SW 1271 (cell line): ENCODE measurements at regions not wholly inside any gene's neighbourhood (a gene's known extent, or its start where the extent isn't known, plus 50 kb on each side); places are given as distances from the start of the nearest gene placed in this dataset.
"Not testable (repeated sequence)": the region's sequence is repeated elsewhere in the genome, so short reads cannot be mapped to it uniquely, and the experiment has no call there.

Experiments used
- DNase-seq, 2 experiments: peaks; one replicate each; lab custom pipeline; 2025; lab: John Stamatoyannopoulos, UW

- DNase-seq: no peak
Measured at GRCh38 chr6:137969874-137970273, 102.8 kb downstream of the TNFAIP3 start.

- no peak for DNase-seq
Measured at GRCh38 chr6:137970368-137970767, 103.3 kb downstream of the TNFAIP3 start.

DNA sequence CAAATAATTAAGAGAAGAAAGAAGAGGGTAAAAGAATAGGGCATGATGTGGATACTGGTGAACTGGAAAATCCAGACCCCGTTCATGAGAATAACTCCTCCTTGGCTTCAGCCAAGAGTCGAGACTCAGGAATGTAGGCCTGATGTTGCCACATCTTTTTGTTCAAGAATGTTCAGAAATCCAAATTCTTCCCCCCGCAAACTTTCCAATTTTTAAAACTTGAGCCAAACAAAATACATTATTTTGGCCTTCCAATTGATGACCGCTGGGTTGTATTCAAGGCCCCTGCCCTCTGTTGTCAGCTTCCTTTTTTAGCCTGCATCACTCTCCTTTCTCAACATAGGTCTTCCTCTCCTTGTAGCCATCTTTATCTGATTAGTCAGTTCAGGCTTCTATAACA lies 106.1 kb downstream of the TNFAIP3 start:
- no peak for DNase-seq

DNA sequence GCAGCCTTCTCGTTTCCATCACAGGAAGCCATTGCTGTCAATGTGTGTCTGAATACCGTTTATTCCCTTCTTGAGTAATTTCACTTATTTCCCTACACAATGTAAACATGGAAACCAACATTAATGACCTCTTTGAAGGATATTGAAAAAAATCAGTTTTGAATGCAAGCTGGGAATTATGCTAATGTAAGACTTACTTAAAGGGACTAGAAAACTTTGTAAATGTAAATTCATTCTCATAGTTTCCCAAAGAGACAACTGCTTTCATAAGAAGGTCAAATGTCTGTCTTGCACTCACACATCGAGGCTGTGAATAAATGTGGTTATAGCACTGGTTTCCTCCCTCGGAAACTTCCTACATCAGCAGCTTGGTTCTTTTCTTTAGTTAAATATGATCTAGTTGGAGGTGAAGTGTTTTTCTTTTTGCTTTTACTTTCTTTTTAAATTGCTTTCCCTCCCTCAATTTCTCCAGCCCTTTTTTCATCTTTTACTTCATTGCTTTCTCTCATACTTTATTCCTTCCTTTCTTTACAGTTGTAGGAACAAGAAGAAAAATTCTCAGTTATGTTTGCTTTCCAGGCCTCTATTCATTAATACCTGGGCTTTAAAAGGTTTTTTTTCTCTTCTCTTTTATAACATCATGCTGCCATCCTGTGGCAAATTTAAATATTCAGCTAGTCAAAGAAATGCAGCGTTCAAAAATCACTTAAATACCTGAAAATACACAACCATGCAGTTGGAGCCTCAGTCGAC lies 108.3 kb downstream of the TNFAIP3 start:
- peak in 1 of 2 experiments; percentile 6 for DNase-seq

GRCh38 chr6:137976430-137976829 lies 109.4 kb downstream of the TNFAIP3 start:
- DNase-seq: no peak

- no peak for DNase-seq
Measured at GRCh38 chr6:137977206-137977605, 110.1 kb downstream of the TNFAIP3 start.

DNA sequence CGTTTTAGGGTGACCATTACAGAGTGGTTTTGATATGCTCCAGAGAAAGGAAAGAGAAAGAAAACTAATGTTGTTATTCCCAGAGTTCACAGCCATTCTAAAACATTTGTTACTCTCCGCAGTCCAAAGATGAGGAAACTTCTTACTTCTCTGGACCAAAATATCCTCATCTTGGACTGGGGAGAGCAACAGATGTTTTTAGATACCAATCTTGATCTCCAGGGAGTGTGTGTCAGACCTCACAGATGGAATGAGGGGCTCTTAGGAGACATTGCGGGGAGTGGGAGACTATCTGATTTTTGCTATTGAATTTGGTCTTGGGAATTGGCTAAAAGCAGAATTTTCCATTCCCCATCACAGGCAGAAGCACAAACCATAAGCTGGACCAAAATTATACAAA lies 110.8 kb downstream of the TNFAIP3 start:
- DNase-seq: no peak

- DNase-seq: peak in 1 of 2 experiments; percentile 3
Measured at GRCh38 chr6:137978252-137978896, 111.3 kb downstream of the TNFAIP3 start.

DNA sequence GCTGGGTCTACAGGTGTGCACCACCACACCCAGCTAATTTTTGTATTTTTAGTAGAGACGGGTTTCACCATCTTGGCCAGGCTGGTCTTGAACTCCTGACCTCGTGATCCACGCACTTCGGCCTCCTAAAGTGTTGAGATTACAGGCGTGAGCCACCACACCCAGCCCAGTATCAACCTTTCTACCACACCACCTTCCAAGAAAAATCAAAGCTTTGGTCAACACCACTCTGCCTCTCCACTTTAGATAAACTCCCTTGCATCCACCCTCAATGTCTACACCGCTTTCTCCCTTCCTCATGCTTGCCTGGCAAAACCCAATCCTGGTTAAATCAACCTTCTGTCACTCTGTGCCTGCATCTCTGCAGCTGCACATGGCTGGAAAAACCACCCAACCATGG lies 112.2 kb downstream of the TNFAIP3 start:
- not testable (repeated sequence) for DNase-seq

- DNase-seq: no peak
Measured at GRCh38 chr6:137980777-137981176, 113.7 kb downstream of the TNFAIP3 start.

DNA sequence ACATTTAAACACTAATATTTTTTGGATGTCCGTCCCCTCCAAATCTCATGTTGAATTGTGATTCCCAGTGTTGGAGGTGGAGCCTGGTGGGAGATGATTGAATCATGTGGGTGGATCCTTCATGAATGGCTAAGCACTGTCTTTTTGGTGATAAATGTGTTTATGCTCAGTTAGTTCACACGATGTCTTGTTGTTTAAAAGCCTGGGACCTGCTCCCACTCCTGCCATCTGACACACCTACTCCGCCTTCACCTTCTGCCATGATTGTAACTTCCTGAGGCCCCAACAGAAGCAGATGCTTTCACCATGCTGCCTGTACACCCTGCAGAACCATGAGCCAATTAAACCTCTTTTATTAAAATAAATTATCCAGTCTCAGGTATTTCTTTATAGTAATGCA lies 114.7 kb downstream of the TNFAIP3 start:
- DNase-seq: no peak

DNA sequence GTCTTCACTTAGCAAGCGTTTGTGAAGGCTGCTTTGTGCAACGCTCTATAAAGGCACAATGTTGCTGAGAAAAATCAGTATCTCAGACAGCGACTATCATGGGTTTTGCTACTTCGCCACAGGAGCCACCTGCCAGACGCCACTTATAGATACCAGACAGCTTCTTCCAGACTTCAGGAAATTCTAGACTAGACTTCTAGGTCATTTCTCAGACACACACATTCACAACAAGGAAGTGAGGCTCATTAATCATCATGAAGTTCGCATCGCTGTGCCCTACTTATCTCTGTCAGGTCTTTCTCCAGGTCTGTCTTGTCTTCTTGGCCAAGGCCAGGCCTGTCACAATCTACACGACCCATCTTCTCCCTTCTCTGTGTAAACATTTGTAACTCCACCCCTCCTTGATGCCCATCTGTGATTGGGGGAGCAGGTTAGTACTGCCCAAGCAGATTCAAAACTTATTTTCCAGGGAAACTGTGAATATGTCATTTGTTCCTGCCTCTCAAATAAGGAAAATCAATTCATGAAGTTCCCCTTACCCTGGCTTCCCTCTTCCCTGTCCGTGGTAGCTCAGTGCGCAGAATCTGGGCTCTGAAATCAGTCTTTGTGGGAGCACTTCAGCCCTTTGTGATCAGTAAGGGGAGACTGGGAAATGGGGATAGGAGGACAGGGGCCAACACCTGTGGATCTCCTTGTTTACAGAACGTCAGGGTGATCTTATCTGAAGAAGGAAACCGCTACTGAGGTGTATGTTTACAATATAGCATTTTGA lies 115.5 kb downstream of the TNFAIP3 start:
- no peak for DNase-seq

DNA sequence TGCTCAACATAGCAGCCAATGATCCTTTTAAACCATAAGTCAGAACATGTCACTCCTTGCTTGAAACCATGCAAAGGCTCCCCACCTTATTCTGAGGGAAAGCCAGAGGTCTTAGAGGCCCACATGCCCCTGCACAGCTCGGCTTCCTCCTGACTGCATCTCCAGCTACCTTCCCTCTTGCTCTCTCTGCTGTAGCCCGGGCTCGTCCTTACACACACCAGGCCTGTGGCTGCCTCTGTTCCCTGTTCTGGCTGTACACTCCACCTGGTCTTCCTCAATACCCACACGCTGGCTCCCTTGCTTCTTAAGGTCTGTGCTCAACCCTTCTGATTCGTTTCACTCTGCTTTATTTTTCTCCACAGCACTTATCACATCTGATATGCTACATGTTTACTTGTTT lies 116.2 kb downstream of the TNFAIP3 start:
- DNase-seq: no peak

GRCh38 chr6:137989664-137990063 lies 117.6 kb downstream of the PERP start:
- DNase-seq: no peak

DNA sequence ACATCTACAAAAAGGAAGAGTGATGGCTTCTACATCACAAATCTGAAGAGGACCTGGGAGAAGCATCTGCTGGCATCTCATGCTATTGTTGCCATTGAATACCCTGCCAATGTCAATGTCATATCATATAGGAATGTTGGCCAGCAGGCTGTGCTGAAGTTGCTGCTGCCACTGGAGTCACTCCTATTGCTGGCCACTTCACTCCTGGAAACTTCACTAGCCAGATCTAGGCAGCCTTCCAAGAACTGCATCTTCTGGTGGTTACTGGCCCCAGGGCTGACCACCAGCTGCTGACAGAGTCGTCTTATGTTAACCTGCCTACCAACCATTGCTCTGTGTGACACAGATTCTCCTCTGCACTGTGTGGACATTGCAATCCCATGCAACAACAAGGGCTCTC lies 111.8 kb downstream of the PERP start:
- no peak for DNase-seq

DNA sequence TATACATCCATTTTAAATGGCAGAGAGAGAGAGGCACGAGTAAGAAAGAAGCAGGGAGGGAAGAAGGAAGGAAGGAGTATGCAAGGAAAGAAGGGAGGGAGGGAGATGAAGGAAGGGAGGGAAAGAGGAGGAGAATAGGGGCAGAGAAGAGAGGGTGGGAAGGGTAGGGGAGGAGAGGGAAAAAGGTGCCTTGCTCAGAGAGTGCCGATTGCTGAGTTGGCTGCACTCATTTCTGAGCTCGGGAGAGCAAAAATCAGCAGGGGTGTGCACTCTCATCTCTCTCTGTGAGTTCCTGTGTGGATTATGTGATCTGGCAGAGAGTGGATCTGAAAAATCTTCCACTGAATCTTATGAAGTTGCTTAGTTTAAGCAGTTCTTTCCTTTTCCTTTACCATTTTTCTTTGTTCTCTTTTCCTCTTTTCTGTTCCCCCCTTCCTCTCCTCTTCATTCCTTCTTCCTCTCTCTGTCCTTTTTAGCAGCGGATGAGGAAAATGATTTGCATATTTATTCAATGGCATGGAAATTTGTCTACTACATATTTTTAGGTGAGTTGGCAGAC lies 108.7 kb downstream of the PERP start:
- DNase-seq: no peak

- no peak for DNase-seq
Measured at GRCh38 chr6:137999815-138000214, 107.4 kb downstream of the PERP start.

- DNase-seq: no peak
Measured at GRCh38 chr6:138000941-138001340, 106.3 kb downstream of the PERP start.

- peak; percentile 17 to 58 for DNase-seq
Measured at GRCh38 chr6:138001750-138002349, 105.4 kb downstream of the PERP start.

DNA sequence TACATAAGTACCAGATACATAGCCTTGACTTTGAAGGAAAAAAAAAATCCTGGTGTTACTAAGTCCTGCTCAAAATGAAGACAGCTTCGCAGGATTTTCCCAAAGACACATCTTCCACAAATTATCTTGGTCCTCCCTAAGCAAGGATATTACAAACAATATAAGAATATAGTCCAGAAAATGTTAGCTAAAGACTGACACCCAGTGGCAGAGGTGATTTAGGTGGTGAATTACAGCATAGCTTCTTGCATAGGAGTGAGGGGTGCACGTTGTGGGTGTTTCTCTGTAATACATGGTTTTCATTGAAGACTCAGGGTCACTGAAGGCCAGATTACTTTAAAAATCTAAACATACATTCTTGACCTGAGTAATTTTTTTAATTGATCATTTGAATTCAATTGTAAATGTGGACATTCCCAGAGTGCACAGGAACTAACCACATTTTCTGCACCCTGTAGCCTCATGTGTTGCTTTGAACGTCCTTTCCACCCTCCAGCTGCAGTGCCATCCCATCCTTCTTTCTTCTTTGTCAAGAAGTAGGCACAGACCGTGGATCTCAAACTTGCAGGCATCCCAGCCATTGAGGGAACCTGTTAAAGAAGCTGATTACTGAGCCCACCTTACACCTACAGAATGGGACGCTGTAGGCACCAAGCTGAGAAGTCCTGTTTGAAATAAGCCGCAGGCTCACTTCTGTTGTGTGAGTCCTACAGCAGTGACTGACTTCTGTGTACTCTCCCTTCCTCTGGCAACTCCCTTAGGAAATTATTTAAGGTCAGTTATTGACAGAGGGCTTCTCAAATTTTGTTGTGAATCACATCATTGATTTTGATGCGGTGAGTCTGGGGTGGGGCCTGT lies 102.6 kb downstream of the PERP start:
- DNase-seq: peak in 1 of 2 experiments; percentile 43

- no peak for DNase-seq
Measured at GRCh38 chr6:138005846-138006245, 101.4 kb downstream of the PERP start.
